ENCODE measurements at regions not wholly inside any gene's neighbourhood (a gene's known extent, or its start where the extent isn't known, plus 50 kb on each side); places are given as distances from the start of the nearest gene placed in this dataset.

DNA sequence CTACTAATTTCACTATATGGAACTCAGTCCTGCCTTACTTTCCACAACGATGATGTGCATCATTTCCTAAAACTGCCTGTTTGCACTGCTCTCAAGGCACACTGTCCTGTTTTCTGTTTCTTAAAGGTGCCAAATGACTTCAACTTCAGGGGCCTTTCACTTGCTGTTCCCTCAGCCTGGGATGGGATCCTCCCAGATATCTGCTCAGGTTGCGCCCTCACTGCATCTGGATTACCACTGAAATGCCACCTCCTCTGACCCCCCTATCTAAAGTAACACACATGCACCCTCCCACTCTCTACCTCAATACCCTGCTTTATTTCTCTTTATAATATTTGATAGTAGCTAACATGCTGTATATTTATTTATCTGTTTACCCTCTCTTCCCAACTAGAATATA, 123.8 kb upstream of the CMC1 start:
- intact Hi-C loops (cut with DNase I; ENCODE audit: low total_unique reads): no loop called here
- Histone ChIP-seq H3K4me1 (peaks cover 0 to 3% (median 0%) of the 10 kb centered on the region in 4 donors), H3K27me3 (no peaks in the 10 kb centered on the region), H3K9me3 (no peaks in the 10 kb centered on the region), H3K27ac (no peak overlapping the region), H3K36me3 (no peaks in the 10 kb centered on the region), H3K4me3 (no peak overlapping the region)
- 86 to 97% (median 91%) methylated on average over 2 of the region's 2 CpGs for WGBS, 5 donors
- TF ChIP-seq POLR2A (IDR thresholded peaks at IDR 0.05): no peak
- DNase-seq: no peak

DNA sequence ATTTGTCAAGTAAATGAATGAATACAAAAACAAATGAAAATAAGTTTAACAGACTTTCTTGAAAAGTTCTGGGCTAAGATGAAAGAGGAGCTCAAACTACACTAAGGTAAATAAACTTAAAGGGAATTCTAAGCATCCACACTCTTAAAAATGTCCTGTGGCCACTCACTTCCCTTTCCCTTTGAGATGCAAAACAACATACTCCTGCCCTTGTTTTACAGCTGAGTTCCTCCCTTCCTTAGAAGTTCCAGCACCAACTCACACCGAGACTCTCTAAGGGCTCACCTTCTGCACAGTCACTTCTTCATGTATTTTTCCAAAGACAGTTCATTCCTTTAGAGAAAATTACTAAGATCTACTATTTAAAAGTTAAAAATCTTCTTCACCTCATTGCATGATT, 123.3 kb upstream of the CMC1 start:
- no peak for DNase-seq
- Histone ChIP-seq H3K27me3 (no peaks in the 10 kb centered on the region), H3K4me1 (peaks cover 0 to 3% (median 0%) of the 10 kb centered on the region in 4 donors), H3K27ac (no peak overlapping the region), H3K9me3 (no peaks in the 10 kb centered on the region), H3K4me3 (no peak overlapping the region), H3K36me3 (no peaks in the 10 kb centered on the region)
- intact Hi-C loops (cut with DNase I; ENCODE audit: low total_unique reads): no loop called here
- WGBS, 5 donors: 54 to 73% (median 67%) methylated on average over 1 of the region's 1 CpG
- TF ChIP-seq, protein P1, sequence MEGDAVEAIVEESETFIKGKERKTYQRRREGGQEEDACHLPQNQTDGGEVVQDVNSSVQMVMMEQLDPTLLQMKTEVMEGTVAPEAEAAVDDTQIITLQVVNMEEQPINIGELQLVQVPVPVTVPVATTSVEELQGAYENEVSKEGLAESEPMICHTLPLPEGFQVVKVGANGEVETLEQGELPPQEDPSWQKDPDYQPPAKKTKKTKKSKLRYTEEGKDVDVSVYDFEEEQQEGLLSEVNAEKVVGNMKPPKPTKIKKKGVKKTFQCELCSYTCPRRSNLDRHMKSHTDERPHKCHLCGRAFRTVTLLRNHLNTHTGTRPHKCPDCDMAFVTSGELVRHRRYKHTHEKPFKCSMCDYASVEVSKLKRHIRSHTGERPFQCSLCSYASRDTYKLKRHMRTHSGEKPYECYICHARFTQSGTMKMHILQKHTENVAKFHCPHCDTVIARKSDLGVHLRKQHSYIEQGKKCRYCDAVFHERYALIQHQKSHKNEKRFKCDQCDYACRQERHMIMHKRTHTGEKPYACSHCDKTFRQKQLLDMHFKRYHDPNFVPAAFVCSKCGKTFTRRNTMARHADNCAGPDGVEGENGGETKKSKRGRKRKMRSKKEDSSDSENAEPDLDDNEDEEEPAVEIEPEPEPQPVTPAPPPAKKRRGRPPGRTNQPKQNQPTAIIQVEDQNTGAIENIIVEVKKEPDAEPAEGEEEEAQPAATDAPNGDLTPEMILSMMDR (IDR thresholded peaks at IDR 0.05): no peak
- TF ChIP-seq EP300 (IDR thresholded peaks at IDR 0.05) (no peak), POLR2AphosphoS5 (IDR thresholded peaks at IDR 0.05) (no peak), POLR2A (IDR thresholded peaks at IDR 0.05) (no peak)

DNA sequence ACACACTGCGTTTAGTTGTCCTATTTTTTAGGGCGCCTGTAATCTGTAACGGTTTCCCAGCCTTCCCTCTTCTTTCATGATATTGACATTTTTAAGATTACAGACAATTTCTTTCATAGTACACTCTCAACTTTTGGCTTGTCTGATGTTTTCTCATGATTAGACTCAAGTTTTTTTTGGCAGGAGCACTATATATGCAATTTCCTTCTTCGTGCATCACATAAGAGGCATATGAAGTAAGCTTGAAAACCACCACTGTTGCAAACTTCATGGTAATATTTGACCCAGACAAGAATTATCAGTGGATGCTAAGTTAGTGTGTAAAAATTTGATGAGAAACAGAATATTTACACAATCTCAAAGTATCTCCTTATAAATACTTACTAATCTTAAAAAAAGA, 119.2 kb upstream of the CMC1 start:
- Histone ChIP-seq H3K4me3 (no peak overlapping the region), H3K9me3 (no peaks in the 10 kb centered on the region), H3K4me1 (no peaks in the 10 kb centered on the region), H3K27me3 (no peaks in the 10 kb centered on the region), H3K36me3 (no peaks in the 10 kb centered on the region), H3K27ac (no peak overlapping the region)
- 53 to 81% (median 60%) methylated on average over 4 of the region's 4 CpGs for WGBS, 5 donors
- intact Hi-C loops (cut with DNase I; ENCODE audit: low total_unique reads): no loop called here
- no peak for TF ChIP-seq POLR2A (IDR thresholded peaks at IDR 0.05)
- TF ChIP-seq POLR2AphosphoS5 (IDR thresholded peaks at IDR 0.05): no peak
- TF ChIP-seq, protein P1 (IDR thresholded peaks at IDR 0.05): no peak
- TF ChIP-seq EP300 (IDR thresholded peaks at IDR 0.05): no peak
- DNase-seq: no peak

DNA sequence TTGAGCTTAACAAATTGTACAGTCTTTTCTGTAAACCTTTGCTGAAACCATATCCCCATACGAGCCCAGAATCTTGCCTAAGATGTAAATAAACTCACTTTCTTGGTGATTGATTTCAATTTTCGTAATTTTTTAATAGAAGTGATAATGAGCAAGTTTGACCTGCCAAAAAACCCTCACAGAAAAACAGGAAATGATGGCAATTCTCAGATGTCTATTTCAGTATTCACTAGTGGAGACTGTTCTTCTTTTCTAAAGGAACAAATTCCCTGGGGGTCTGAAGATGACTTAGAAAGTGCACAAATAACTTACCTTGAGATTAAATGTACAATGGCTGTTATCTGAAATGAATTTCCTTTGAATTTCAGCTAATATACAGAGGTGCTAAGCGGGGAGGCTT, 116.5 kb upstream of the CMC1 start:
- no peaks in the 10 kb centered on the region for H3K9me3 ChIP-seq
- intact Hi-C loops (cut with DNase I; ENCODE audit: low total_unique reads): no loop called here
- H3K27me3 ChIP-seq: no peaks in the 10 kb centered on the region
- H3K36me3 ChIP-seq: no peaks in the 10 kb centered on the region
- H3K27ac ChIP-seq: no peak overlapping the region
- H3K4me3 ChIP-seq: no peak overlapping the region
- DNase-seq: no peak
- no peak for TF ChIP-seq EP300 (IDR thresholded peaks at IDR 0.05)
- TF ChIP-seq, protein P1 (IDR thresholded peaks at IDR 0.05): no peak
- no peak for TF ChIP-seq POLR2A (IDR thresholded peaks at IDR 0.05)
- no peak for TF ChIP-seq POLR2AphosphoS5 (IDR thresholded peaks at IDR 0.05)
- H3K4me1 ChIP-seq: no peaks in the 10 kb centered on the region
- 60 to 71% (median 61%) methylated on average over 3 of the region's 3 CpGs for WGBS, 5 donors

DNA sequence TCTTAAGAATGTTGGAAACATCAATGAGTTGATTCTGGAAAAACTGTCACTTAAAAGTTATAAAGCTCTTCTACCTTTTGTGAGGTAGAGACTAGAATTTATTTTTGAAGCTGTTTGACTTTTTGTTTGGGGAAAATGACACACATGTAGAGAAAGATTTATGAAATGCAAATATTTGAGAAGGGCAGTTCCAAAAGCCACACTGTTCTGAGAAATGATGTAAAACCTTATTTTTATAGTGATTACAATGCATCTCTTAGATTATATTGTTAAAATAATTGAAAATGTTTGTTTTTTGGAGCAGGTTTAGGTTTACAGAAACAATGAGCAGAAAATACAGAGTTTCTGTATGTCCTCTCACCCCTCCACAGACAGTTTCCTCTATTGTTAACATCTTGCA, 116.1 kb upstream of the CMC1 start:
- TF ChIP-seq EP300 (IDR thresholded peaks at IDR 0.05) (no peak), POLR2A (IDR thresholded peaks at IDR 0.05) (no peak), POLR2AphosphoS5 (IDR thresholded peaks at IDR 0.05) (no peak)
- TF ChIP-seq, protein P1 (IDR thresholded peaks at IDR 0.05): no peak
- intact Hi-C loops (cut with DNase I; ENCODE audit: low total_unique reads): no loop called here
- no peak for DNase-seq
- Histone ChIP-seq H3K4me3 (no peak overlapping the region), H3K4me1 (no peaks in the 10 kb centered on the region), H3K27ac (no peak overlapping the region), H3K9me3 (no peaks in the 10 kb centered on the region), H3K36me3 (no peaks in the 10 kb centered on the region), H3K27me3 (no peaks in the 10 kb centered on the region)
